Right atrium auricular region (tissue), 2 donors: ENCODE measurements at regions not wholly inside any gene's neighbourhood (a gene's known extent, or its start where the extent isn't known, plus 50 kb on each side); places are given as distances from the start of the nearest gene placed in this dataset.

Experiments used
- DNase-seq: peaks from one replicate; pipeline ENCODE4 v3.0.0-alpha.2; 2019; ENCODE audit warnings: low spot score
- H3K27ac ChIP-seq, 2 donors: fragments of 200-600 bp; sonication (generic); 1 replicate in 1 of 2; 2 replicates in 1 of 2; pipeline ENCODE4 v1.5.1; 2016 to 2019
- H3K27me3 ChIP-seq, 2 donors: fragments of 200-600 bp; sonication (generic); one replicate each; pipeline versions ENCODE4 v1.5.1 to v1.6.0; 2017 to 2019
- H3K36me3 ChIP-seq: fragments of 200-600 bp; sonication (generic); one replicate; pipeline ENCODE4 v1.5.1; 2016
- H3K4me1 ChIP-seq, 2 donors: fragments of 200-600 bp; sonication (generic); one replicate each; pipeline versions ENCODE4 v1.5.1 to v1.6.0; 2017 to 2019
- H3K4me3 ChIP-seq, 2 donors: fragments of 200-600 bp; sonication (generic); 1 replicate in 1 of 2; 2 replicates in 1 of 2; pipeline ENCODE4 v1.5.1; 2017 to 2019; ENCODE audit warnings: mild to moderate bottlenecking in 1 of 2, moderate library complexity in 1 of 2
- H3K9me3 ChIP-seq, 2 donors: fragments of 200-600 bp; sonication (generic); one replicate each; pipeline ENCODE4 v1.5.1; 2019
- TF ChIP-seq, protein P1 (sequence below), 2 donors: fragments of 200-600 bp; sonication (generic); IDR thresholded peaks; one replicate each; pipeline ENCODE4 v1.5.1; 2019; ENCODE audit warnings: antibody characterized with exemption in 2 of 2

DNA sequence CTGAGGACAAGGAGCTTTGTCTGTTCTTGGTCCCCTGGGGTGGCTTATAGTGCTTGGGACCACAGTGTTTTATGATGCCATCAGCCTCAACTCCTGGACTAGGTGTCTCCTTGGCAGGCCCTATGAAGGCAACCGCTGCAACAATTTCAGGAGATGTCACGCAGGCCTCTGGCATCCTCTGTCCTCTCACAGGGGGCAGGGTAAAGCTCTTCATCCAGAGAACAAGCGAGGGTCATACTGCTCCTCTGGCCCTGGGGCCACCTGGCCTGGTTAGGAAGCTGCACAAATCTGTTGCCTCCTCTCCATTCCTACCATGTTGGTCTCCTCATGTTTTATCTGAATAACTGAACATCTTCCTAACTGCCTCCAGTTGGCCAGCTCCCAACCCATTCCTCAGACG is 148.9 kb upstream of the SPEF2 start:
- Histone ChIP-seq H3K4me3 (no peak overlapping the region), H3K4me1 (no peaks in the 10 kb centered on the region), H3K27ac (no peak overlapping the region), H3K27me3 (no peaks in the 10 kb centered on the region), H3K36me3 (no peaks in the 10 kb centered on the region), H3K9me3 (no peaks in the 10 kb centered on the region)
- TF ChIP-seq, protein P1, sequence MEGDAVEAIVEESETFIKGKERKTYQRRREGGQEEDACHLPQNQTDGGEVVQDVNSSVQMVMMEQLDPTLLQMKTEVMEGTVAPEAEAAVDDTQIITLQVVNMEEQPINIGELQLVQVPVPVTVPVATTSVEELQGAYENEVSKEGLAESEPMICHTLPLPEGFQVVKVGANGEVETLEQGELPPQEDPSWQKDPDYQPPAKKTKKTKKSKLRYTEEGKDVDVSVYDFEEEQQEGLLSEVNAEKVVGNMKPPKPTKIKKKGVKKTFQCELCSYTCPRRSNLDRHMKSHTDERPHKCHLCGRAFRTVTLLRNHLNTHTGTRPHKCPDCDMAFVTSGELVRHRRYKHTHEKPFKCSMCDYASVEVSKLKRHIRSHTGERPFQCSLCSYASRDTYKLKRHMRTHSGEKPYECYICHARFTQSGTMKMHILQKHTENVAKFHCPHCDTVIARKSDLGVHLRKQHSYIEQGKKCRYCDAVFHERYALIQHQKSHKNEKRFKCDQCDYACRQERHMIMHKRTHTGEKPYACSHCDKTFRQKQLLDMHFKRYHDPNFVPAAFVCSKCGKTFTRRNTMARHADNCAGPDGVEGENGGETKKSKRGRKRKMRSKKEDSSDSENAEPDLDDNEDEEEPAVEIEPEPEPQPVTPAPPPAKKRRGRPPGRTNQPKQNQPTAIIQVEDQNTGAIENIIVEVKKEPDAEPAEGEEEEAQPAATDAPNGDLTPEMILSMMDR (IDR thresholded peaks at IDR 0.05), result no peak
- no peak for DNase-seq

DNA sequence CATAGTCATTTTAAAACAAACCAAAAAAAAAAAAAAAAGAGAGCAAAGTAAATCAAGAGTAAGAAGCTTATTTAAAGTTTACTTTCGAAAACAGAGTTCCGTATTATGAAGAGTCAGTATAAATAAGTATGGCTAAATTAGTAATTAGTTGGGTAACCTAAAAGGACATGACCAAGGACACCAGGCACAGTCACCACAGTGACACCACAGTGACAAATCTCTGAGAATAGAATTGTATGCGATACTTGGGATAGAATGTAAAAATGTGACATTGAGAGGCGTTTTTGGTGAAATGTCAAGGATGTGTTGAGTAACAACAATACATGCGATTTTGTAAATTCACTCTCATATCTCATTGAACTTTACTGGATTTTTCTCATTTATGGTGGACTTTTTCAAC is 150.9 kb upstream of the SPEF2 start:
- TF ChIP-seq, protein P1 (IDR thresholded peaks at IDR 0.05), result no peak
- Histone ChIP-seq H3K4me3 (no peak overlapping the region), H3K36me3 (no peaks in the 10 kb centered on the region), H3K9me3 (no peaks in the 10 kb centered on the region), H3K27me3 (no peaks in the 10 kb centered on the region), H3K4me1 (no peaks in the 10 kb centered on the region), H3K27ac (no peak overlapping the region)
- no peak for DNase-seq

DNA sequence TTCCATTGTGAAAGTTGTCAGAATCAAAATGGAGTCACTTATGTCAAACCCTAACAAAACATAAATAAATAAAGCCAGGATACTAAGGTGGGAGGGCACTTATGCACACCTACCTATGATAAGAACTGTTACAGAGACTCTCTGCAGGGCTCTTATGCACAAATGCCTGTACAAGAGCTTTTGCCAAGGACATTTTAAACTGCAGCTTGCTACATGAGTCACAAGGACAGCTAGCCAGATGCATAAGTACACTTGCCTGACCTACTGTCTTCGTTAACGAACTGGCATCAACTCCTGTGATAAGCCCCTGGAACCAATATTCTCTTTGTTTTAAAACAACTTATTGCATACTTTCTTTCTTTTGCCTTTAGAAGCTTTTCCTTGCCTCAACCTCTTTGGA is 152.9 kb upstream of the SPEF2 start:
- no peaks in the 10 kb centered on the region for H3K27me3 ChIP-seq
- no peaks in the 10 kb centered on the region for H3K4me1 ChIP-seq
- H3K36me3 ChIP-seq, result no peaks in the 10 kb centered on the region
- no peak for DNase-seq
- no peak overlapping the region for H3K4me3 ChIP-seq
- H3K9me3 ChIP-seq, result no peaks in the 10 kb centered on the region
- no peak overlapping the region for H3K27ac ChIP-seq
- TF ChIP-seq, protein P1 (IDR thresholded peaks at IDR 0.05), result no peak

DNA sequence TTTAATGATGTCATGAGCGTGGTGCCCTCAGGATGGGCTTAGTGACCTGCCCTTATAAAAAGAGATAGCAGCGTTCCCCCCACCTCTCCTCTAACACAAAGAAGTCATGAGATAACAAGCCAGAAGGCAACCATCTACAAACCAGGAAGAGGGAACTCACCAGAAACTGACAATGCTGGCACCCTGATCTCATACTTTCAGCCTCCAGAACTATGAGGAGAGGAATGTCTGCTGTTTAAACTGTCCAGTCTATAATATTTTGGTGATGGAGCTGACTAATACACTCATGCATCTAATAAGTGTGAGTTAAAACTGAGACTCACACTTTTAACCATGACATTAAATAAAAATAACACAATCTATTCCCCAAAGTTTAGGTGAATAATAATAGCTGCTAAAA is 156.1 kb upstream of the SPEF2 start:
- no peak overlapping the region for H3K4me3 ChIP-seq
- TF ChIP-seq, protein P1 (IDR thresholded peaks at IDR 0.05), result no peak
- DNase-seq, result no peak
- no peaks in the 10 kb centered on the region for H3K27me3 ChIP-seq
- H3K4me1 ChIP-seq, result no peaks in the 10 kb centered on the region
- no peaks in the 10 kb centered on the region for H3K36me3 ChIP-seq
- no peak overlapping the region for H3K27ac ChIP-seq
- peaks cover 0 to 8% of the 10 kb centered on the region in 2 donors for H3K9me3 ChIP-seq

DNA sequence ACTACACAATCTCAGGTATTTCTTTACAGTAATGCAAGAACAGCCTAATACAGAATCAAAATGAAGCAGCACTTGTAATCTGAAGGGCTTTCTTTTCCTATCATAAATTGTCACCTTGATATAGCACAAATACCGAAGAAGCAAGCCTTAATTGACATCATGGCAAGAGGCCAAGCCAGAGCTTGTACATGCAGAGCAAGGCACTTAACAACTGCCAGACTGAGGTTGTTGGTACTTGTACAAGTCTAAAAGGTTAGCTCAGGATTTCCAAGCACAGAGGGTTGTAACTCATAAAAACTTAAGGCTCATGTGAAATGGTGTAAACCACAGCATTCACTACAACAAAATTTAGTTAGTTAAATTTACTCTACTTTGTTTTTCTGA is 158.8 kb upstream of the SPEF2 start:
- TF ChIP-seq, protein P1 (IDR thresholded peaks at IDR 0.05), result no peak
- Histone ChIP-seq H3K36me3 (no peaks in the 10 kb centered on the region), H3K9me3 (peaks cover 0 to 8% of the 10 kb centered on the region in 2 donors), H3K27ac (no peak overlapping the region), H3K27me3 (no peaks in the 10 kb centered on the region), H3K4me3 (no peak overlapping the region), H3K4me1 (no peaks in the 10 kb centered on the region)
- no peak for DNase-seq
